ENCODE measurements at regions not wholly inside any gene's neighbourhood (a gene's known extent, or its start where the extent isn't known, plus 50 kb on each side); places are given as distances from the start of the nearest gene placed in this dataset.
A peak's percentile ranks its signal among the peaks of the same experiment; 100 is the strongest.

GRCh38 chr5:74130155-74130897 is 504.3 kb downstream of the ARHGEF28 start:
- Histone ChIP-seq H3K4me1 (peaks cover 9% of the 10 kb centered on the region), H3K27ac (no peak overlapping the region), H3K9me3 (no peaks in the 10 kb centered on the region), H3K4me3 (no peak overlapping the region), H3K27me3 (ENCODE audit: insufficient read depth in 3 of 3, low read length in 2 of 3) (peaks cover 0 to 2% (median 0%) of the 10 kb centered on the region in 3 donors), H3K36me3 (ENCODE audit: insufficient read depth in 1 of 2, low read depth in 1 of 2) (no peaks in the 10 kb centered on the region)
- DNase-seq (no peak), ATAC-seq (no peak)
- intact Hi-C loops (cut with DNase I): no loop called here
- 78 to 86% (median 81%) methylated on average over 15 of the region's 15 CpGs for WGBS, 3 donors
- TF ChIP-seq CTCF (IDR thresholded peaks at IDR 0.05): no peak

- H3K36me3 ChIP-seq (ENCODE audit: insufficient read depth in 1 of 2, low read depth in 1 of 2): no peaks in the 10 kb centered on the region
- 32 to 41% (median 33%) methylated on average over 9 of the region's 9 CpGs for WGBS, 3 donors
- H3K4me1 ChIP-seq: peaks cover 9% of the 10 kb centered on the region
- intact Hi-C loops (cut with DNase I): no loop called here
- peak; percentile 27 to 64 (median 42) for ATAC-seq
- DNase-seq: no peak
- TF ChIP-seq CTCF (IDR thresholded peaks at IDR 0.05): peak; percentile 29
- no peaks in the 10 kb centered on the region for H3K27me3 ChIP-seq (ENCODE audit: insufficient read depth in 3 of 3, low read length in 2 of 3)
- H3K4me3 ChIP-seq: peak overlapping the region; percentile 26
- H3K27ac ChIP-seq: no peak overlapping the region
- no peaks in the 10 kb centered on the region for H3K9me3 ChIP-seq
These were observed 501.7 kb downstream of the ARHGEF28 start for GRCh38 chr5:74127381-74128320.

- intact Hi-C loops (cut with DNase I): no loop called here
- peaks cover 9% of the 10 kb centered on the region for H3K4me1 ChIP-seq
- no peak for ATAC-seq
- no peaks in the 10 kb centered on the region for H3K9me3 ChIP-seq
- 69 to 89% (median 87%) methylated on average over 1 of the region's 1 CpG for WGBS, 3 donors
- TF ChIP-seq CTCF (IDR thresholded peaks at IDR 0.05): no peak
- no peak overlapping the region for H3K27ac ChIP-seq
- no peak for DNase-seq
- no peaks in the 10 kb centered on the region for H3K27me3 ChIP-seq (ENCODE audit: insufficient read depth in 3 of 3, low read length in 2 of 3)
- no peak overlapping the region for H3K4me3 ChIP-seq
- no peaks in the 10 kb centered on the region for H3K36me3 ChIP-seq (ENCODE audit: insufficient read depth in 1 of 2, low read depth in 1 of 2)
These were observed 500.3 kb downstream of the ARHGEF28 start for GRCh38 chr5:74126294-74126693.

GRCh38 chr5:74124826-74125225 is 498.8 kb downstream of the ARHGEF28 start:
- DNase-seq (no peak), ATAC-seq (no peak)
- Histone ChIP-seq H3K4me1 (peaks cover 9% of the 10 kb centered on the region), H3K9me3 (no peaks in the 10 kb centered on the region), H3K4me3 (no peak overlapping the region), H3K27me3 (ENCODE audit: insufficient read depth in 3 of 3, low read length in 2 of 3) (no peaks in the 10 kb centered on the region), H3K27ac (no peak overlapping the region), H3K36me3 (ENCODE audit: insufficient read depth in 1 of 2, low read depth in 1 of 2) (no peaks in the 10 kb centered on the region)
- intact Hi-C loops (cut with DNase I): no loop called here
- no peak for TF ChIP-seq CTCF (IDR thresholded peaks at IDR 0.05)
- WGBS, 3 donors: 88 to 94% (median 92%) methylated on average over 4 of the region's 4 CpGs
